GM18517 (cell line): ENCODE measurements at regions not wholly inside any gene's neighbourhood (a gene's known extent, or its start where the extent isn't known, plus 50 kb on each side); places are given as distances from the start of the nearest gene placed in this dataset.
"Not testable (repeated sequence)": the region's sequence is repeated elsewhere in the genome, so short reads cannot be mapped to it uniquely, and the experiment has no call there.

ENCODE experiments used
- ATAC-seq: cut with Tn5 transposase; IDR thresholded peaks from one replicate; pipeline ENCODE4 v1.9.1; 2021; ENCODE audit warnings: mild to moderate bottlenecking, moderate library complexity; ENCODE audit not compliant: unreplicated experiment

GRCh38 chr7:81190997-81191768, 272.3 kb upstream of the SEMA3C start:
- no peak for ATAC-seq

GRCh38 chr7:81187753-81188152, 268.9 kb upstream of the SEMA3C start:
- no peak for ATAC-seq

GRCh38 chr7:81186691-81187090, 267.8 kb upstream of the SEMA3C start:
- no peak for ATAC-seq

GRCh38 chr7:81185072-81185471, 266.2 kb upstream of the SEMA3C start:
- ATAC-seq, result no peak

- ATAC-seq, result no peak
These were observed 264.5 kb upstream of the SEMA3C start for GRCh38 chr7:81183326-81183725.

- ATAC-seq, result not testable (repeated sequence)
These were observed 263.2 kb upstream of the SEMA3C start for GRCh38 chr7:81182056-81182455.

GRCh38 chr7:81181066-81181465, 262.2 kb upstream of the SEMA3C start:
- no peak for ATAC-seq

- no peak for ATAC-seq
These were observed 261.7 kb upstream of the SEMA3C start for GRCh38 chr7:81180573-81180972.

GRCh38 chr7:81175275-81175940, 256.6 kb upstream of the SEMA3C start:
- ATAC-seq, result no peak

GRCh38 chr7:81173766-81174281, 255.0 kb upstream of the SEMA3C start:
- ATAC-seq, result no peak

- ATAC-seq, result no peak
These were observed 251.4 kb upstream of the SEMA3C start for GRCh38 chr7:81170291-81170690.

GRCh38 chr7:81167934-81168333, 249.1 kb upstream of the SEMA3C start:
- ATAC-seq, result no peak

GRCh38 chr7:81165070-81165469, 246.2 kb upstream of the SEMA3C start:
- ATAC-seq, result no peak

GRCh38 chr7:81162771-81163525, 244.1 kb upstream of the SEMA3C start:
- no peak for ATAC-seq

- ATAC-seq, result no peak
These were observed 243.4 kb upstream of the SEMA3C start for GRCh38 chr7:81162234-81162633.

GRCh38 chr7:81161451-81162075, 242.7 kb upstream of the SEMA3C start:
- ATAC-seq, result no peak

- no peak for ATAC-seq
These were observed 240.6 kb upstream of the SEMA3C start for GRCh38 chr7:81159402-81159801.

GRCh38 chr7:81158189-81158588, 239.3 kb upstream of the SEMA3C start:
- no peak for ATAC-seq

GRCh38 chr7:81155654-81156373, 237.0 kb upstream of the SEMA3C start:
- no peak for ATAC-seq

GRCh38 chr7:81154565-81154964, 235.7 kb upstream of the SEMA3C start:
- ATAC-seq, result no peak
